Naive B cell (primary cell): ENCODE measurements at regions not wholly inside any gene's neighbourhood (a gene's known extent, or its start where the extent isn't known, plus 50 kb on each side); places are given as distances from the start of the nearest gene placed in this dataset.
"Not testable (repeated sequence)": the region's sequence is repeated elsewhere in the genome, so short reads cannot be mapped to it uniquely, and the experiment has no call there.

Source experiments
- ATAC-seq, 2 donors: fragments of 150-1000 bp; cut with Tn5 transposase; 2 replicates each; pipeline ENCODE4 v1.10.0; 2021; ENCODE audit warnings: low read depth in 2 of 2, mild to moderate bottlenecking in 2 of 2, moderate library complexity in 2 of 2
- DNase-seq: peaks from one replicate; pipeline ENCODE4 v3.0.0; 2022
- H3K27ac Mint-ChIP-seq, 6 donors: one replicate each; pipeline ENCODE4 v1.8.0; 2020 to 2022; ENCODE audit warnings: mild to moderate bottlenecking in 6 of 6, mixed read lengths in 6 of 6, moderate library complexity in 5 of 6, inconsistent platforms in 2 of 6
- H3K27me3 Mint-ChIP-seq, 3 donors: one replicate each; pipeline ENCODE4 v1.8.0; 2021 to 2022; ENCODE audit warnings: mixed read lengths in 3 of 3, mild to moderate bottlenecking in 1 of 3
- H3K36me3 Mint-ChIP-seq, 2 donors: one replicate each; pipeline ENCODE4 v1.8.0; 2020 to 2022; ENCODE audit warnings: mixed read lengths in 2 of 2, inconsistent platforms in 1 of 2, mild to moderate bottlenecking in 1 of 2
- H3K4me1 Mint-ChIP-seq, 3 donors: one replicate each; pipeline ENCODE4 v1.8.0; 2020 to 2022; ENCODE audit warnings: mixed read lengths in 3 of 3, inconsistent platforms in 1 of 3, mild to moderate bottlenecking in 1 of 3, moderate library complexity in 1 of 3
- H3K4me3 Mint-ChIP-seq, 8 donors: one replicate each; pipeline ENCODE4 v1.8.0; 2020 to 2022; ENCODE audit warnings: mild to moderate bottlenecking in 8 of 8, mixed read lengths in 8 of 8, moderate library complexity in 8 of 8, inconsistent platforms in 2 of 8
- H3K9me3 Mint-ChIP-seq, 7 donors: one replicate each; pipeline ENCODE4 v1.8.0; 2020 to 2022; ENCODE audit warnings: mixed read lengths in 7 of 7, mild to moderate bottlenecking in 5 of 7, inconsistent platforms in 2 of 7, moderate library complexity in 1 of 7

- not testable (repeated sequence) for H3K4me1 Mint-ChIP-seq, ATAC-seq, DNase-seq, H3K9me3 Mint-ChIP-seq, H3K27ac Mint-ChIP-seq, H3K36me3 Mint-ChIP-seq, H3K27me3 Mint-ChIP-seq, H3K4me3 Mint-ChIP-seq
These were observed 54.9 kb upstream of the CACHD1 start for GRCh38 chr1:64414855-64415546.

GRCh38 chr1:64417803-64418202, 52.1 kb upstream of the CACHD1 start:
- no peak for ATAC-seq
- Mint-ChIP-seq H3K4me1 (no peaks in the 10 kb centered on the region), H3K4me3 (no peak overlapping the region), H3K9me3 (peaks cover 0 to 2% (median 0%) of the 10 kb centered on the region in 7 donors), H3K27ac (no peak overlapping the region), H3K27me3 (peaks cover 0 to 7% (median 0%) of the 10 kb centered on the region in 3 donors), H3K36me3 (no peaks in the 10 kb centered on the region)
- DNase-seq, result no peak
